H9 (cell line): ENCODE measurements at regions not wholly inside any gene's neighbourhood (a gene's known extent, or its start where the extent isn't known, plus 50 kb on each side); places are given as distances from the start of the nearest gene placed in this dataset.

Experiments
- DNase-seq: peaks from one replicate; pipeline ENCODE4 v3.0.0-alpha.2; 2017
- H2AFZ ChIP-seq: one replicate; pipeline ENCODE4 v1.6.1; 2013; ENCODE audit warnings: mild to moderate bottlenecking, low read length, control low read depth, moderate library complexity
- H2AK5ac ChIP-seq: 2 replicates; pipeline ENCODE4 v1.6.1; 2013; ENCODE audit warnings: low read length, control low read depth, mixed read lengths; ENCODE audit not compliant: insufficient read length
- H2BK120ac ChIP-seq: one replicate; pipeline ENCODE4 v1.6.1; 2013; ENCODE audit warnings: low read depth, mild to moderate bottlenecking, low read length, control low read depth, inconsistent platforms; ENCODE audit not compliant: poor library complexity, severe bottlenecking
- H2BK12ac ChIP-seq: 2 replicates; pipeline ENCODE4 v1.6.1; 2013; ENCODE audit warnings: low read length, control low read depth, mixed read lengths, low read depth; ENCODE audit not compliant: insufficient read length
- H2BK15ac ChIP-seq: 2 replicates; pipeline ENCODE4 v1.6.1; 2013; ENCODE audit warnings: low read depth, low read length, control low read depth
- H2BK20ac ChIP-seq: one replicate; pipeline ENCODE4 v1.6.1; 2013; ENCODE audit warnings: low read depth, mild to moderate bottlenecking, low read length, control low read depth, inconsistent platforms; ENCODE audit not compliant: poor library complexity, severe bottlenecking
- H2BK5ac ChIP-seq: 2 replicates; pipeline ENCODE4 v1.6.1; 2013; ENCODE audit warnings: low read length, control low read depth, mixed read lengths; ENCODE audit not compliant: insufficient read length
- H3K14ac ChIP-seq: 2 replicates; pipeline ENCODE4 v1.6.1; 2013; ENCODE audit warnings: low read length, control low read depth; ENCODE audit not compliant: insufficient read depth
- H3K18ac ChIP-seq: 2 replicates; pipeline ENCODE4 v1.6.1; 2013; ENCODE audit warnings: low read depth, mild to moderate bottlenecking, mixed read lengths, low read length, control low read depth; ENCODE audit not compliant: insufficient read length
- H3K23ac ChIP-seq: 2 replicates; pipeline ENCODE4 v1.6.1; 2013; ENCODE audit warnings: low read length, control low read depth, mixed read lengths, low read depth; ENCODE audit not compliant: insufficient read length
- H3K23me2 ChIP-seq: 2 replicates; pipeline ENCODE4 v1.6.1; 2013; ENCODE audit warnings: low read depth, mild to moderate bottlenecking, mixed read lengths, low read length, control low read depth; ENCODE audit not compliant: insufficient read length, poor library complexity, severe bottlenecking
- H3K27ac ChIP-seq: 2 replicates; pipeline ENCODE4 v1.5.1; 2013; ENCODE audit warnings: low read length, control low read depth, mixed read lengths, low read depth; ENCODE audit not compliant: insufficient read length
- H3K27me3 ChIP-seq: 2 replicates; pipeline ENCODE4 v1.6.1; 2013; ENCODE audit warnings: low read length, control low read depth, inconsistent platforms; ENCODE audit not compliant: insufficient read depth
- H3K4ac ChIP-seq: 2 replicates; pipeline ENCODE4 v1.6.1; 2013; ENCODE audit warnings: low read depth, mild to moderate bottlenecking, control low read depth, inconsistent platforms, low read length, moderate library complexity
- H3K4me1 ChIP-seq: 2 replicates; pipeline ENCODE4 v1.6.1; 2013; ENCODE audit warnings: low read length, control low read depth, inconsistent platforms; ENCODE audit not compliant: insufficient read depth
- H3K4me2 ChIP-seq: 2 replicates; pipeline ENCODE4 v1.6.1; 2013; ENCODE audit warnings: low read length, control low read depth, mixed read lengths; ENCODE audit not compliant: insufficient read length, insufficient read depth
- H3K56ac ChIP-seq: 2 replicates; pipeline ENCODE4 v1.6.1; 2013; ENCODE audit warnings: low read depth, mild to moderate bottlenecking, mixed read lengths, low read length, control low read depth; ENCODE audit not compliant: insufficient read length
- H3K79me1 ChIP-seq: 2 replicates; pipeline ENCODE4 v1.6.1; 2013; ENCODE audit warnings: low read depth, mild to moderate bottlenecking, moderate library complexity, low read length, control low read depth, inconsistent platforms; ENCODE audit not compliant: insufficient read depth, poor library complexity, severe bottlenecking
- H3K79me2 ChIP-seq: 2 replicates; pipeline ENCODE4 v1.6.1; 2013; ENCODE audit warnings: low read length, control low read depth, inconsistent platforms; ENCODE audit not compliant: insufficient read depth
- H3K9ac ChIP-seq: 2 replicates; pipeline ENCODE4 v1.6.1; 2013; ENCODE audit warnings: low read length, control low read depth, mixed read lengths; ENCODE audit not compliant: insufficient read length; ENCODE audit errors: extremely low read depth
- H3K9me3 ChIP-seq: one replicate; pipeline ENCODE4 v1.6.1; 2013; ENCODE audit warnings: low read depth, low read length, inconsistent platforms; ENCODE audit not compliant: control insufficient read depth
- H3T11ph ChIP-seq: one replicate; pipeline ENCODE4 v1.6.1; 2013; ENCODE audit warnings: mild to moderate bottlenecking, low read length, control low read depth, inconsistent platforms
- H4K20me1 ChIP-seq: one replicate; pipeline ENCODE4 v1.6.1; 2013; ENCODE audit not compliant: control insufficient read depth, insufficient read length, insufficient read depth
- H4K5ac ChIP-seq: 2 replicates; pipeline ENCODE4 v1.6.1; 2013; ENCODE audit warnings: low read depth, mild to moderate bottlenecking, mixed read lengths, low read length, control low read depth; ENCODE audit not compliant: insufficient read length
- H4K8ac ChIP-seq: replicated peaks from 2 replicates; pipeline ENCODE4 v1.6.1; 2013; ENCODE audit warnings: low read length, control low read depth, mixed read lengths, low read depth; ENCODE audit not compliant: insufficient read length
- H4K91ac ChIP-seq: 2 replicates; pipeline ENCODE4 v1.6.1; 2013; ENCODE audit warnings: low read depth, mild to moderate bottlenecking, moderate library complexity, mixed read lengths, low read length, control low read depth; ENCODE audit not compliant: insufficient read length
- H3K27ac Mint-ChIP-seq, 3 experiments: 2 replicates in 2 of 3; 3 replicates in 1 of 3; pipeline ENCODE4 v1.8.0; 2020 to 2021; ENCODE audit warnings: mixed read lengths in 3 of 3, mild to moderate bottlenecking in 1 of 3, moderate library complexity in 1 of 3
- H3K27me3 Mint-ChIP-seq: 2 replicates; pipeline ENCODE4 v1.8.0; 2021; ENCODE audit warnings: low read depth, mild to moderate bottlenecking, moderate library complexity, mixed read lengths
- H3K36me3 Mint-ChIP-seq, 3 experiments: 2 replicates in 2 of 3; 3 replicates in 1 of 3; pipeline ENCODE4 v1.8.0; 2020 to 2021; ENCODE audit warnings: low read depth in 3 of 3, mixed read lengths in 3 of 3; ENCODE audit not compliant: insufficient read depth in 1 of 3
- H3K4me1 Mint-ChIP-seq, 2 experiments: 2 replicates each; pipeline ENCODE4 v1.8.0; 2020; ENCODE audit warnings: mixed read lengths in 2 of 2
- H3K4me3 Mint-ChIP-seq, 2 experiments: 2 replicates in 1 of 2; 3 replicates in 1 of 2; pipeline ENCODE4 v1.8.0; 2020 to 2021; ENCODE audit warnings: mild to moderate bottlenecking in 2 of 2, mixed read lengths in 2 of 2, moderate library complexity in 1 of 2
- H3K9me3 Mint-ChIP-seq, 2 experiments: 2 replicates in 1 of 2; 3 replicates in 1 of 2; pipeline ENCODE4 v1.8.0; 2020; ENCODE audit warnings: mild to moderate bottlenecking in 2 of 2, mixed read lengths in 2 of 2, moderate library complexity in 1 of 2
- TF ChIP-seq, protein P1 (sequence below): fragments of 200-600 bp; sonication (generic); conservative IDR thresholded peaks from 3 replicates; pipeline ENCODE4 v1.8.0; 2021; ENCODE audit warnings: antibody characterized with exemption, mild to moderate bottlenecking

DNA sequence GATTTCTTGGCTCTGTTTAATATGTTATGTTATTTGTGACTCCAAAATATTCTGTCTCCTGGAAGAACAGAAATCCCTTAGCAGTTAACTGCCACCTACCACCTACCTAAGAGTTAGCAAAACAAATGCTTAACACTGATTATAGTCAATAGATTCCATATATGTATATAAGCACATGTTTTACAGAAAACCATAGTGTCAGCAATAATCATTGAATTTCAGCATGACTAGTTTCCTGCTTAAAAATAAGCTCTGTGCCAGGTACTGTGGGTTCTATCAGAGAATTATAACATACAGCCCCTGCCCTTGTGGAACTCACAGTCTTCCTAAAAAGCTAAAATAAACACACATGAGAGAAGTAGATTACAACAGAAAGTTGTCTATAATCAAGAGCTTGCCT, 561.9 kb upstream of the CAMK1G start:
- Histone ChIP-seq H2BK12ac (no peak overlapping the region), H3K4me1 (no peaks in the 10 kb centered on the region), H2BK120ac (no peak overlapping the region), H3T11ph (no peak overlapping the region), H4K91ac (no peak overlapping the region), H3K14ac (no peak overlapping the region), H3K23ac (no peak overlapping the region), H2AK5ac (no peak overlapping the region), H3K18ac (no peak overlapping the region), H2AFZ (no peak overlapping the region), H3K27me3 (no peaks in the 10 kb centered on the region), H3K23me2 (no peaks in the 10 kb centered on the region), H3K9me3 (peaks cover 8% of the 10 kb centered on the region), H3K9ac (no peak overlapping the region), H2BK20ac (no peak overlapping the region), H3K27ac (no peak overlapping the region), H3K4me2 (no peak overlapping the region), H3K79me2 (no peaks in the 10 kb centered on the region), H3K79me1 (no peaks in the 10 kb centered on the region), H2BK5ac (no peak overlapping the region), H3K56ac (no peak overlapping the region), H4K5ac (no peak overlapping the region), H2BK15ac (no peak overlapping the region), H4K20me1 (no peaks in the 10 kb centered on the region), H4K8ac (no peak overlapping the region), H3K4ac (no peak overlapping the region)
- Mint-ChIP-seq H3K36me3 (peaks cover 18 to 37% (median 22%) of the 10 kb centered on the region in 3 experiments), H3K9me3 (peaks cover 35 to 41% of the 10 kb centered on the region in 2 experiments), H3K27me3 (no peaks in the 10 kb centered on the region), H3K4me1 (no peaks in the 10 kb centered on the region), H3K27ac (no peak overlapping the region), H3K4me3 (no peak overlapping the region)
- DNase-seq: no peak
- TF ChIP-seq, protein P1, sequence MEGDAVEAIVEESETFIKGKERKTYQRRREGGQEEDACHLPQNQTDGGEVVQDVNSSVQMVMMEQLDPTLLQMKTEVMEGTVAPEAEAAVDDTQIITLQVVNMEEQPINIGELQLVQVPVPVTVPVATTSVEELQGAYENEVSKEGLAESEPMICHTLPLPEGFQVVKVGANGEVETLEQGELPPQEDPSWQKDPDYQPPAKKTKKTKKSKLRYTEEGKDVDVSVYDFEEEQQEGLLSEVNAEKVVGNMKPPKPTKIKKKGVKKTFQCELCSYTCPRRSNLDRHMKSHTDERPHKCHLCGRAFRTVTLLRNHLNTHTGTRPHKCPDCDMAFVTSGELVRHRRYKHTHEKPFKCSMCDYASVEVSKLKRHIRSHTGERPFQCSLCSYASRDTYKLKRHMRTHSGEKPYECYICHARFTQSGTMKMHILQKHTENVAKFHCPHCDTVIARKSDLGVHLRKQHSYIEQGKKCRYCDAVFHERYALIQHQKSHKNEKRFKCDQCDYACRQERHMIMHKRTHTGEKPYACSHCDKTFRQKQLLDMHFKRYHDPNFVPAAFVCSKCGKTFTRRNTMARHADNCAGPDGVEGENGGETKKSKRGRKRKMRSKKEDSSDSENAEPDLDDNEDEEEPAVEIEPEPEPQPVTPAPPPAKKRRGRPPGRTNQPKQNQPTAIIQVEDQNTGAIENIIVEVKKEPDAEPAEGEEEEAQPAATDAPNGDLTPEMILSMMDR: no peak
